Mesenchymal stem cell (in vitro differentiated cells and primary cell): ENCODE measurements at regions not wholly inside any gene's neighbourhood (a gene's known extent, or its start where the extent isn't known, plus 50 kb on each side); places are given as distances from the start of the nearest gene placed in this dataset.

ENCODE experiments used
- DNase-seq: peaks from one replicate; pipeline ENCODE4 v3.0.0-alpha.2; 2013
- H2AFZ ChIP-seq: one replicate; pipeline ENCODE4 v1.6.1; 2013; ENCODE audit warnings: low read depth, mild to moderate bottlenecking, control low read depth, inconsistent platforms, low read length, moderate library complexity
- H2AK5ac ChIP-seq: 2 replicates; pipeline ENCODE4 v1.6.1; 2013; ENCODE audit warnings: low read length, moderate library complexity, mild to moderate bottlenecking, inconsistent platforms; ENCODE audit not compliant: severe bottlenecking
- H2BK120ac ChIP-seq: one replicate; pipeline ENCODE4 v1.6.1; 2013; ENCODE audit warnings: low read depth, mild to moderate bottlenecking, inconsistent platforms, low read length, moderate library complexity
- H2BK12ac ChIP-seq, 2 experiments: one replicate each; pipeline ENCODE4 v1.6.1; 2013; ENCODE audit warnings: inconsistent platforms in 2 of 2, low read length in 2 of 2, mild to moderate bottlenecking in 2 of 2, moderate library complexity in 2 of 2, control low read depth in 1 of 2
- H2BK15ac ChIP-seq: one replicate; pipeline ENCODE4 v1.6.1; 2013; ENCODE audit warnings: mild to moderate bottlenecking, low read depth, inconsistent platforms; ENCODE audit not compliant: poor library complexity, severe bottlenecking
- H2BK5ac ChIP-seq: 2 replicates; pipeline ENCODE4 v1.6.1; 2013; ENCODE audit warnings: low read depth, mild to moderate bottlenecking, low read length, control low read depth, inconsistent platforms; ENCODE audit not compliant: poor library complexity, severe bottlenecking
- H3K14ac ChIP-seq, 2 experiments: one replicate each; pipeline ENCODE4 v1.6.1; 2013; ENCODE audit warnings: inconsistent platforms in 2 of 2, low read length in 2 of 2, control low read depth in 1 of 2, mild to moderate bottlenecking in 1 of 2, moderate library complexity in 1 of 2
- H3K18ac ChIP-seq, 2 experiments: one replicate each; pipeline ENCODE4 v1.6.1; 2013; ENCODE audit warnings: inconsistent platforms in 2 of 2, low read length in 2 of 2, control low read depth in 1 of 2, low read depth in 1 of 2, mild to moderate bottlenecking in 1 of 2
- H3K23ac ChIP-seq, 2 experiments: one replicate each; pipeline ENCODE4 v1.6.1; 2013; ENCODE audit warnings: inconsistent platforms in 2 of 2, low read length in 2 of 2, mild to moderate bottlenecking in 2 of 2, moderate library complexity in 2 of 2, control low read depth in 1 of 2
- H3K27ac ChIP-seq: 2 replicates; pipeline ENCODE4 v1.5.1; 2013; ENCODE audit warnings: mild to moderate bottlenecking, moderate library complexity, low read length, control low read depth, inconsistent platforms; ENCODE audit not compliant: poor library complexity, severe bottlenecking
- H3K27me3 ChIP-seq, 2 experiments: 2 replicates each; pipeline versions ENCODE4 v1.6.1 to v1.7.0; 2013; ENCODE audit warnings: low read length in 2 of 2, mild to moderate bottlenecking in 2 of 2, moderate library complexity in 2 of 2, control low read depth in 1 of 2, inconsistent platforms in 1 of 2; ENCODE audit not compliant: control insufficient read depth in 1 of 2, insufficient read depth in 1 of 2
- H3K36me3 ChIP-seq, 2 experiments: 2 replicates each; pipeline versions ENCODE4 v1.6.1 to v1.7.0; 2013; ENCODE audit warnings: low read length in 2 of 2, control low read depth in 1 of 2, inconsistent platforms in 1 of 2, low read depth in 1 of 2, mild to moderate bottlenecking in 1 of 2; ENCODE audit not compliant: insufficient read depth in 2 of 2, control insufficient read depth in 1 of 2
- H3K4ac ChIP-seq, 2 experiments: one replicate each; pipeline ENCODE4 v1.6.1; 2013; ENCODE audit warnings: inconsistent platforms in 2 of 2, low read length in 2 of 2, mild to moderate bottlenecking in 2 of 2, moderate library complexity in 2 of 2, control low read depth in 1 of 2, low read depth in 1 of 2
- H3K4me1 ChIP-seq: 2 replicates; pipeline ENCODE4 v1.6.1; 2013; ENCODE audit warnings: low read depth, low read length, control low read depth; ENCODE audit not compliant: control insufficient read depth, insufficient read depth
- H3K4me2 ChIP-seq: 2 replicates; pipeline ENCODE4 v1.6.1; 2013; ENCODE audit warnings: low read length, mild to moderate bottlenecking, inconsistent platforms; ENCODE audit not compliant: poor library complexity, severe bottlenecking
- H3K4me3 ChIP-seq, 2 experiments: 2 replicates each; pipeline versions ENCODE4 v1.5.1 to v1.7.0; 2013; ENCODE audit warnings: low read length in 2 of 2, mild to moderate bottlenecking in 2 of 2, control low read depth in 1 of 2, low read depth in 1 of 2; ENCODE audit not compliant: insufficient read depth in 1 of 2
- H3K79me1 ChIP-seq: replicated peaks from 2 replicates; pipeline ENCODE4 v1.6.1; 2013; ENCODE audit warnings: mild to moderate bottlenecking, control low read depth, low read length, inconsistent platforms; ENCODE audit not compliant: poor library complexity, severe bottlenecking
- H3K9ac ChIP-seq: 2 replicates; pipeline ENCODE4 v1.7.0; 2013; ENCODE audit warnings: mild to moderate bottlenecking, low read length, moderate library complexity
- H3K9me3 ChIP-seq: 2 replicates; pipeline ENCODE4 v1.7.0; 2013; ENCODE audit warnings: mild to moderate bottlenecking, low read length; ENCODE audit not compliant: control insufficient read depth
- H4K8ac ChIP-seq: one replicate; pipeline ENCODE4 v1.6.1; 2013; ENCODE audit warnings: inconsistent platforms, mild to moderate bottlenecking, low read length, moderate library complexity
- H4K91ac ChIP-seq: one replicate; pipeline ENCODE4 v1.6.1; 2013; ENCODE audit warnings: mild to moderate bottlenecking, low read length, inconsistent platforms
- whole genome bisulfite sequencing: methylation state at CpG from one replicate; pipeline ENCODE4 v1.1.7; 2013; ENCODE audit warnings: mixed read lengths; 5-methylcytosine and 5-hydroxymethylcytosine counted together

DNA sequence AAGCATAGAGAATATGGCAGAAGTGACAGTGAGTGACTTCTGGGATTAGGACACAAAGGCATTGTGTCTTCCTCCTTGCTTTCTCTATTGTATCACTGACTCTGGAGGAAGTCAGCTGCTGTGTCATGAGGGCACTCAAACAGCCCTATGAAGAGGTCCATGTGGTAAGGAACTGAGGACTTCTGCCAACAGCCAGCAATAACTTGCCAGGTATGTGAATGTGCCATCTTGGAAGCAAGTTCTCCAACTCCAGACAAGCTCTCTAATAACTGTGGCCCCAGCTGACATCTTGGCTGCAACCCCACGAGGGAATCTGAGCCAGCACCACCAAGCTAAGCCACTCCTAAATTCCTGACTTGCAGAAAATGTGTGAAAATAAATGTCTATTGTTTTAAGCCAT, 83.6 kb upstream of the ZBED5 start:
- Histone ChIP-seq H3K9me3 (no peaks in the 10 kb centered on the region), H3K9ac (no peak overlapping the region)
- WGBS: no CpG with 5 or more reads among the region's 1 CpG

DNA sequence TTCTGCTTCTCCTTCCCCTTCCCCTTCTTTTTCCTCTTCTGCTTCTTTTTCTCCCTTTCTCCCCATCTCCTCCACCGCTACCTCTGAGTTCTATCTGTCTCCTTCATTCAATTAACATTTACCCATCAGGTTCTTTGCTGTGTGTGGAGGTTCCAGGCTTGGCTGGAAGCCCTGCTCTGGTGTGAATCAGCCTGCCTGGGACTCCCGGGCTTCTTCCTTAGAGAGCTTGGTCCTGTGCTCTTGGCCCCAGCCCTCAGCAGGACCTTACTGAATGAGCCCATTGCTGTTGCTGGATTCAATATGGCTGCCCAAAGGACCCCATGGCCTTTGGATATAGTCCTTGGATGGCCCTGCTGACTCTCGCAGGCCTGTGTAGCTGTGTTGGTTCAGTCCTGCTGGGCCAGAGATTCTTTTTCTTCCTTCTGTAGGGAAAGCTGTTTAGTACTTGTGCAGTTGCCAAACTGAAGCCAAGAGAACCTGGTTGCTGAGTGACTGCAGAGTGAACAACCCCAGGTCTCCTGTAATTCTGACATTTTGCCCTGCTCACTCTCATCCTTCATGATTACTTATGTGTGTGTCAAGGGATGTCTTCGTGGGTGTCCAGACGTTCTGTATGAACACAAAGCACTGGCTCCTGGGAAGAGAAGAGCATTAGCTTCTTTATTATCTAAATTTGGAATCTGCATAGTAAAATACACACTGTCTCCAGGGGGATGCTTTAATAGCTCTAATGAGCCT, 81.0 kb upstream of the ZBED5 start:
- H3K9me3 ChIP-seq: no peaks in the 10 kb centered on the region
- H3K4me2 ChIP-seq: no peak overlapping the region
- H3K4me1 ChIP-seq: no peaks in the 10 kb centered on the region
- H3K4ac ChIP-seq: no peak overlapping the region
- H2AFZ ChIP-seq: no peak overlapping the region
- H4K91ac ChIP-seq: no peak overlapping the region
- no peak overlapping the region for H3K4me3 ChIP-seq
- H3K14ac ChIP-seq: no peak overlapping the region
- no peak overlapping the region for H2BK5ac ChIP-seq
- H4K8ac ChIP-seq: no peak overlapping the region
- no peak overlapping the region for H2BK120ac ChIP-seq
- no peak overlapping the region for H3K27ac ChIP-seq
- no peak overlapping the region for H2BK15ac ChIP-seq
- no peaks in the 10 kb centered on the region for H3K27me3 ChIP-seq
- 98% methylated on average over 3 of the region's 5 CpGs for WGBS
- no peak for DNase-seq
- H3K36me3 ChIP-seq: no peaks in the 10 kb centered on the region
- no peak overlapping the region for H2BK12ac ChIP-seq
- no peak overlapping the region for H2AK5ac ChIP-seq
- H3K23ac ChIP-seq: no peak overlapping the region
- H3K18ac ChIP-seq: no peak overlapping the region
- H3K79me1 ChIP-seq: no peaks in the 10 kb centered on the region
- H3K9ac ChIP-seq: no peak overlapping the region

More for the DNA sequence above, 83.6 kb upstream of the ZBED5 start:
- H3K4ac ChIP-seq: no peak overlapping the region
- H4K91ac ChIP-seq: no peak overlapping the region
- H3K4me2 ChIP-seq: no peak overlapping the region
- H2BK5ac ChIP-seq: no peak overlapping the region
- H4K8ac ChIP-seq: no peak overlapping the region
- H3K79me1 ChIP-seq: no peaks in the 10 kb centered on the region
- no peak overlapping the region for H3K23ac ChIP-seq
- H2BK12ac ChIP-seq: no peak overlapping the region
- no peak for DNase-seq
- no peak overlapping the region for H3K14ac ChIP-seq
- no peak overlapping the region for H3K27ac ChIP-seq
- no peak overlapping the region for H2AFZ ChIP-seq
- no peak overlapping the region for H2BK15ac ChIP-seq
- H3K27me3 ChIP-seq: no peaks in the 10 kb centered on the region
- H3K36me3 ChIP-seq: no peaks in the 10 kb centered on the region
- no peak overlapping the region for H2AK5ac ChIP-seq
- H3K4me1 ChIP-seq: no peaks in the 10 kb centered on the region
- no peak overlapping the region for H3K18ac ChIP-seq
- H2BK120ac ChIP-seq: no peak overlapping the region
- H3K4me3 ChIP-seq: no peak overlapping the region

DNA sequence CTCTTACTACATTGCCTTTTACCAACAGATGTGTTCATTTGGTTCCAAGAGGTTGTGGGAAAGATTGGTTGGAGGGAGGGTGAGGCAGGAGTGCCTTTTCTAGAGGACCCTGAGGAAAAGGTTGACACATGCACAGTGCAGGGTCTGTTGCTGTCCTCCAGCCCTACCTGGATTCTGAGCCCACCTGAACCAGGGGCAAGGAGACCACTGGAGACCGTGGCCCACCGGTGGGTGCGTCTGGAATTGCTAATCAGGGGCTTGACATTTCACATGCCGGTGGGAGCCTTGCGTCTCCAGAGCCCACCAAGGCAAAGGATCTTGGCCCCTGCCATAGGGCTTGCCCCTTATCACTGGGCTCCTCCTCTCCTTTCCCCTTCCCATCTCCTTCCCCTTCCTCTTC, 80.4 kb upstream of the ZBED5 start:
- WGBS: 98% methylated on average over 5 of the region's 5 CpGs
- no peak overlapping the region for H2BK12ac ChIP-seq

DNA sequence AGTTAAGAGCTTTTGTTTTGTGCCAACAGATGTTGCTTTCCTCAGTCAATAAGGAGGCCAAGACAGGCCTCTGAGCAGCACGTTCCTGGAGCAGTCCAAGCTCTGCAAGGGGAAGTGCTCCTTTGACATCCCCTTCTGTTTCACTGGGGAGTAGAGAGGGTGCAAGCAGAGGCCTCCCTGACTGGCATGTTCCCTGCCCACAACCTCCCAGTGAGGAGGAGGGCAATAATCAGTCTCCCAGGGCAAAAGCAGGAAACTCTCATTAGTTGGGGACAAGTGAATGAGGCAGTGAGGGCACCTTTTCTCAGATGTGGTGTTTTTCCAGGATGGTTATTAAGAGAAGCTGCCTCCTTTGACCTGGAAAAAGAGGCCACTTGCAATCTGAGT, 79.5 kb upstream of the ZBED5 start:
- Histone ChIP-seq H2AK5ac (no peak overlapping the region), H4K8ac (no peak overlapping the region)
- WGBS: 78% methylated on average over 1 of the region's 1 CpG

More for the DNA sequence above, 80.4 kb upstream of the ZBED5 start:
- H3K9ac ChIP-seq: no peak overlapping the region
- no peak overlapping the region for H2AFZ ChIP-seq
- H3K14ac ChIP-seq: no peak overlapping the region
- no peaks in the 10 kb centered on the region for H3K9me3 ChIP-seq
- no peak overlapping the region for H2AK5ac ChIP-seq
- no peak overlapping the region for H2BK120ac ChIP-seq
- H4K91ac ChIP-seq: no peak overlapping the region
- H3K36me3 ChIP-seq: no peaks in the 10 kb centered on the region
- no peaks in the 10 kb centered on the region for H3K4me1 ChIP-seq
- H3K27me3 ChIP-seq: no peaks in the 10 kb centered on the region
- no peak overlapping the region for H4K8ac ChIP-seq
- no peak overlapping the region for H2BK5ac ChIP-seq
- no peak overlapping the region for H3K4ac ChIP-seq
- H3K79me1 ChIP-seq: no peaks in the 10 kb centered on the region
- H3K23ac ChIP-seq: no peak overlapping the region
- H3K18ac ChIP-seq: no peak overlapping the region
- no peak overlapping the region for H3K4me2 ChIP-seq
- no peak overlapping the region for H3K4me3 ChIP-seq
- no peak overlapping the region for H2BK15ac ChIP-seq
- H3K27ac ChIP-seq: no peak overlapping the region
- no peak for DNase-seq

More for the DNA sequence above, 79.5 kb upstream of the ZBED5 start:
- Histone ChIP-seq H3K27ac (no peak overlapping the region), H2BK120ac (no peak overlapping the region), H3K23ac (no peak overlapping the region), H3K18ac (no peak overlapping the region), H3K9me3 (no peaks in the 10 kb centered on the region), H3K4me3 (no peak overlapping the region), H4K91ac (no peak overlapping the region), H2BK15ac (no peak overlapping the region), H2BK5ac (no peak overlapping the region), H3K79me1 (peaks cover under 1% of the 10 kb centered on the region), H3K36me3 (no peaks in the 10 kb centered on the region), H3K14ac (no peak overlapping the region), H2AFZ (no peak overlapping the region), H3K4me1 (peaks cover under 1% of the 10 kb centered on the region), H3K27me3 (no peaks in the 10 kb centered on the region), H2BK12ac (no peak overlapping the region), H3K4ac (no peak overlapping the region), H3K4me2 (no peak overlapping the region), H3K9ac (no peak overlapping the region)
- no peak for DNase-seq
